ENCODE measurements at regions not wholly inside any gene's neighbourhood (a gene's known extent, or its start where the extent isn't known, plus 50 kb on each side); places are given as distances from the start of the nearest gene placed in this dataset.

GRCh38 chr16:85279825-85280545 lies 167.7 kb upstream of the CIBAR2 start:
- TF ChIP-seq, protein P1, sequence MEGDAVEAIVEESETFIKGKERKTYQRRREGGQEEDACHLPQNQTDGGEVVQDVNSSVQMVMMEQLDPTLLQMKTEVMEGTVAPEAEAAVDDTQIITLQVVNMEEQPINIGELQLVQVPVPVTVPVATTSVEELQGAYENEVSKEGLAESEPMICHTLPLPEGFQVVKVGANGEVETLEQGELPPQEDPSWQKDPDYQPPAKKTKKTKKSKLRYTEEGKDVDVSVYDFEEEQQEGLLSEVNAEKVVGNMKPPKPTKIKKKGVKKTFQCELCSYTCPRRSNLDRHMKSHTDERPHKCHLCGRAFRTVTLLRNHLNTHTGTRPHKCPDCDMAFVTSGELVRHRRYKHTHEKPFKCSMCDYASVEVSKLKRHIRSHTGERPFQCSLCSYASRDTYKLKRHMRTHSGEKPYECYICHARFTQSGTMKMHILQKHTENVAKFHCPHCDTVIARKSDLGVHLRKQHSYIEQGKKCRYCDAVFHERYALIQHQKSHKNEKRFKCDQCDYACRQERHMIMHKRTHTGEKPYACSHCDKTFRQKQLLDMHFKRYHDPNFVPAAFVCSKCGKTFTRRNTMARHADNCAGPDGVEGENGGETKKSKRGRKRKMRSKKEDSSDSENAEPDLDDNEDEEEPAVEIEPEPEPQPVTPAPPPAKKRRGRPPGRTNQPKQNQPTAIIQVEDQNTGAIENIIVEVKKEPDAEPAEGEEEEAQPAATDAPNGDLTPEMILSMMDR (IDR thresholded peaks at IDR 0.05) = no peak
- no peak for TF ChIP-seq POLR2A (IDR thresholded peaks at IDR 0.05)

Data from thyroid gland (tissue), 4 donors.